K562 (cell line): ENCODE measurements at regions not wholly inside any gene's neighbourhood (a gene's known extent, or its start where the extent isn't known, plus 50 kb on each side); places are given as distances from the start of the nearest gene placed in this dataset.

Experiments
- ATAC-seq: fragments of 200-7000 bp; cut with Tn5 transposase; 3 replicates; pipeline ENCODE4 v1.9.1; 2020; ENCODE audit warnings: moderate library complexity
- BruUV-seq: library from RNA; stranded (reverse); fragments of 400-500 nt; replicated peaks from 2 replicates; lab custom pipeline; 2021; lab: Mats Ljungman, UMichigan
- CTCF ChIA-PET: fragments of 300-600 bp; formaldehyde crosslinking; extraction: SDS; loops from one replicate; lab custom pipeline; 2021; ENCODE audit warnings: low intra/inter-chr PET ratio; lab: Yijun Ruan, JAX
- POLR2A ChIA-PET: fragments of 300-600, 350-650 bp; sonication (Branson Sonifier 250); formaldehyde crosslinking; extraction: SDS; loops from one replicate; lab custom pipeline; 2021; ENCODE audit warnings: antibody characterized with exemption, inconsistent platforms; lab: Yijun Ruan, JAX
- DNase-seq, 4 experiments: peaks; one replicate each; pipeline versions ENCODE4 v3.0.0 to v3.0.0-alpha.2; 2011 to 2018; ENCODE audit warnings: low spot score in 3 of 4, mixed read lengths in 3 of 4; ENCODE audit errors: extremely low read depth in 1 of 4
- FAIRE-seq: peaks from 2 replicates; lab custom pipeline; 2011; peaks lifted over from hg19 to GRCh38; lab: Jason Lieb, UNC
- H2AFZ ChIP-seq: 2 replicates; pipeline ENCODE4 v1.6.0; 2011; ENCODE audit warnings: low read depth, low read length, control low read depth, inconsistent platforms
- H3K27ac ChIP-seq: fragments of 200-600 bp; 3 replicates; pipeline ENCODE4 v1.8.0; 2011; ENCODE audit warnings: low read depth, mild to moderate bottlenecking, control low read depth, inconsistent platforms, low read length, moderate library complexity, mixed read lengths; ENCODE audit errors: extremely low read depth
- H3K27me3 ChIP-seq, 2 experiments: fragments of 300-600 bp in 1 of 2; 2 replicates in 1 of 2; 3 replicates in 1 of 2; pipeline versions ENCODE4 v1.6.0 to v1.8.0; 2011; ENCODE audit warnings: inconsistent platforms in 2 of 2, low read length in 2 of 2, mild to moderate bottlenecking in 1 of 2, mixed read lengths in 1 of 2, moderate library complexity in 1 of 2; ENCODE audit not compliant: control insufficient read depth in 2 of 2, insufficient read depth in 2 of 2
- H3K36me3 ChIP-seq: fragments of 300-600 bp; 3 replicates; pipeline ENCODE4 v1.8.0; 2011; ENCODE audit warnings: mild to moderate bottlenecking, low read length, inconsistent platforms; ENCODE audit not compliant: control insufficient read depth, insufficient read depth
- H3K4me1 ChIP-seq, 2 experiments: fragments of 200-600 bp in 1 of 2; replicated peaks in 1 of 2; 2 replicates in 1 of 2; 3 replicates in 1 of 2; pipeline versions ENCODE4 v1.5.1 to v1.8.0; 2011; ENCODE audit warnings: inconsistent platforms in 2 of 2, low read length in 2 of 2, mild to moderate bottlenecking in 1 of 2, mixed read lengths in 1 of 2, moderate library complexity in 1 of 2; ENCODE audit not compliant: control insufficient read depth in 2 of 2, insufficient read depth in 2 of 2
- H3K4me2 ChIP-seq: 2 replicates; pipeline ENCODE4 v1.6.1; 2011; ENCODE audit warnings: low read length, control low read depth, inconsistent platforms, mixed read lengths; ENCODE audit not compliant: insufficient read depth
- H3K4me3 ChIP-seq: fragments of 200-600 bp; sonication (generic), shearing (Covaris generic); 2 replicates; pipeline ENCODE4 v1.5.1; 2016; ENCODE audit warnings: control low read depth, inconsistent platforms
- H3K79me2 ChIP-seq: fragments of 200-600 bp; 3 replicates; pipeline ENCODE4 v1.8.0; 2011; ENCODE audit warnings: low read length, inconsistent platforms; ENCODE audit not compliant: control insufficient read depth, insufficient read depth
- H3K9ac ChIP-seq, 2 experiments: 2 replicates each; pipeline versions ENCODE4 v1.6.0 to v1.6.1; 2011; ENCODE audit warnings: low read depth in 2 of 2, low read length in 2 of 2, control low read depth in 1 of 2, inconsistent platforms in 1 of 2, mild to moderate bottlenecking in 1 of 2, mixed read lengths in 1 of 2; ENCODE audit not compliant: insufficient read depth in 1 of 2
- H3K9me1 ChIP-seq: one replicate; pipeline ENCODE4 v1.6.0; 2011; ENCODE audit warnings: inconsistent platforms, mild to moderate bottlenecking, low read length, moderate library complexity; ENCODE audit not compliant: control insufficient read depth, insufficient read depth
- H3K9me3 ChIP-seq: replicated peaks from 2 replicates; pipeline ENCODE4 v1.5.1; 2011; ENCODE audit warnings: low read depth, low read length, inconsistent platforms; ENCODE audit not compliant: control insufficient read depth, insufficient read depth
- H4K20me1 ChIP-seq: replicated peaks from 2 replicates; pipeline ENCODE4 v1.6.1; 2011; ENCODE audit warnings: low read length, inconsistent platforms, mixed read lengths; ENCODE audit not compliant: control insufficient read depth, insufficient read depth
- RAD21 ChIP-seq, 2 experiments: fragments of 250-450 bp in 1 of 2; fragments of 450-650 bp in 1 of 2; sonication (Bioruptor Pico) in 1 of 2; formaldehyde crosslinking in 1 of 2; IDR thresholded peaks in 1 of 2; conservative IDR thresholded peaks in 1 of 2; 2 replicates each; pipeline versions ENCODE4 v1.4.0 to v1.8.0; 2020 to 2022; ENCODE audit warnings: mild to moderate bottlenecking in 2 of 2, moderate library complexity in 1 of 2
- WHSC1 ChIP-seq: IDR thresholded peaks from one replicate; pipeline ENCODE4 v1.6.1; 2012; ENCODE audit warnings: low read length, control low read depth, inconsistent platforms
- WGBS: fragments of 100-300 bp; shearing (Covaris generic); methylation state at CpG from one replicate; pipeline ENCODE4 v1.1.6; 2016; ENCODE audit warnings: low coverage, mixed read lengths; ENCODE audit not compliant: insufficient coverage; ENCODE audit errors: missing lambda C conversion rate; 5-methylcytosine and 5-hydroxymethylcytosine counted together
- in situ Hi-C: fragments of 300-500 bp; cut with MboI; formaldehyde crosslinking; loops from 4 replicates; pipeline ENCODE4 v1.15.0; 2018; ENCODE audit warnings: inconsistent platforms, mixed read lengths
- intact Hi-C: fragments of 100-400 bp; cut with micrococcal nuclease; formaldehyde crosslinking; loops from 2 replicates; pipeline ENCODE4 v1.14.2; 2022
- TF ChIP-seq, protein P1 (sequence below), 3 experiments: IDR thresholded peaks in 2 of 3; conservative IDR thresholded peaks in 1 of 3; 2 replicates each; pipeline ENCODE4 v1.5.1; 2011 to 2012; ENCODE audit warnings: low read length in 3 of 3, mild to moderate bottlenecking in 3 of 3, control low read depth in 2 of 3, improper control_type of control experiment in 1 of 3, inconsistent platforms in 1 of 3, low read depth in 1 of 3, mixed read lengths in 1 of 3, moderate library complexity in 1 of 3; ENCODE audit not compliant: insufficient read depth in 2 of 3

DNA sequence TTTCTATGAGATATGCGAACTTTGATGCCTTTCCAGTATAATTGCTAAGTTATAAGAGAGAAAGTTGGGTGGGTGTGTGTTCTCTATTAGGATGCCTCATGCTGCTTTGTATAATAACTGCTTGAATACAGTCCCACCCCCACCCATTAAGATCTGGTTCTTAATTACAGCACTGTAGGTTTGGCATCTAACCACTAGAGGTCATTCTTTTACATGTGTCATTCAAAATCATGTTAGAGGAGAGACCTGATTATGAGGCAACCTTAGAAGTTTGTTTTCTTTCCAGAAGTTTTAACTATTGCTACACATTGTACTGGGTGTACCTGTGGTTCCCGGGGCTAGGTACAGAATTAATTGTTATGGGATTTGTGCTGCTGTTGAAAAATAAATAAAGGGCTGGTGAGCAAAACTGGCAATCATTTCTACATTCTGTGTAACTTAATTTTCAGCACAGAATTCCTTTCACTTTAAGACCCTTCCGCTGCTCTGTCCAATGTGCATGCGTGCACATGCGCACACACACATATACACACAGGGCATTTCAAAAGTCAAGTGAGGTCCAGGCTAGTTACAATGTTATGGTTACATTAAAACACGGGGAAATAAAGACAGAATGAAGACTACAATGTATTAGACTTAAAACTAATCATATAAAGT is 1156.3 kb downstream of the SORCS3 start:
- H3K36me3 ChIP-seq, result no peaks in the 10 kb centered on the region
- 0 out of 4 replicates have a peak, but pooled peaks of 1 of the 2 experiments have one; percentile 5 for TF ChIP-seq RAD21 (CRISPR knock-in tag; conservative IDR thresholded peaks at IDR 0.05 in 1 of 2, IDR thresholded peaks at IDR 0.05 in 1 of 2)
- TF ChIP-seq, protein P1, sequence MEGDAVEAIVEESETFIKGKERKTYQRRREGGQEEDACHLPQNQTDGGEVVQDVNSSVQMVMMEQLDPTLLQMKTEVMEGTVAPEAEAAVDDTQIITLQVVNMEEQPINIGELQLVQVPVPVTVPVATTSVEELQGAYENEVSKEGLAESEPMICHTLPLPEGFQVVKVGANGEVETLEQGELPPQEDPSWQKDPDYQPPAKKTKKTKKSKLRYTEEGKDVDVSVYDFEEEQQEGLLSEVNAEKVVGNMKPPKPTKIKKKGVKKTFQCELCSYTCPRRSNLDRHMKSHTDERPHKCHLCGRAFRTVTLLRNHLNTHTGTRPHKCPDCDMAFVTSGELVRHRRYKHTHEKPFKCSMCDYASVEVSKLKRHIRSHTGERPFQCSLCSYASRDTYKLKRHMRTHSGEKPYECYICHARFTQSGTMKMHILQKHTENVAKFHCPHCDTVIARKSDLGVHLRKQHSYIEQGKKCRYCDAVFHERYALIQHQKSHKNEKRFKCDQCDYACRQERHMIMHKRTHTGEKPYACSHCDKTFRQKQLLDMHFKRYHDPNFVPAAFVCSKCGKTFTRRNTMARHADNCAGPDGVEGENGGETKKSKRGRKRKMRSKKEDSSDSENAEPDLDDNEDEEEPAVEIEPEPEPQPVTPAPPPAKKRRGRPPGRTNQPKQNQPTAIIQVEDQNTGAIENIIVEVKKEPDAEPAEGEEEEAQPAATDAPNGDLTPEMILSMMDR (IDR thresholded peaks at IDR 0.05 in 2 of 3, conservative IDR thresholded peaks at IDR 0.05 in 1 of 3; ENCODE audit: insufficient read depth in 2 of 3, low read depth in 1 of 3, low read length in 3 of 3), result peak in 2 of 3 experiments; percentile 14 to 19; a peak in 1 of 6 replicates
- TF ChIP-seq WHSC1, result no peak
- TF ChIP-seq, all 486 proteins: peak for 2
- DNase-seq (peak; percentile 1 to 8 (median 3)), ATAC-seq (no peak), FAIRE-seq (no peak)
- Histone ChIP-seq H3K27ac (no peak overlapping the region), H3K4me3 (no peak overlapping the region), H4K20me1 (no peaks in the 10 kb centered on the region), H3K9ac (no peak overlapping the region), H3K9me1 (no peaks in the 10 kb centered on the region), H3K9me3 (no peaks in the 10 kb centered on the region), H3K27me3 (no peaks in the 10 kb centered on the region), H3K4me2 (no peak overlapping the region), H3K4me1 (no peaks in the 10 kb centered on the region), H3K79me2 (no peaks in the 10 kb centered on the region), H2AFZ (no peak overlapping the region)
- intact Hi-C loops (no loop called here), in situ Hi-C loops (no loop called here)
- POLR2A ChIA-PET, result no interaction called here
- no TSS peak for BruUV-seq
- CTCF ChIA-PET, result no interaction called here
- 0% methylated on average over 6 of the region's 6 CpGs for WGBS
